HepG2 (cell line): ENCODE measurements at regions not wholly inside any gene's neighbourhood (a gene's known extent, or its start where the extent isn't known, plus 50 kb on each side); places are given as distances from the start of the nearest gene placed in this dataset.

Source experiments
- ATF7 ChIP-seq, 2 experiments: fragments of 450-650 bp in 1 of 2; sonication (generic) in 1 of 2; formaldehyde crosslinking in 1 of 2; IDR thresholded peaks; 2 replicates each; pipeline versions ENCODE4 v1.4.0 to v1.6.1; 2016 to 2020; ENCODE audit warnings: antibody characterized with exemption in 1 of 2, mild to moderate bottlenecking in 1 of 2, missing genetic modification reagents in 1 of 2
- BRD4 ChIP-seq: sonication (generic); formaldehyde crosslinking; IDR thresholded peaks from 2 replicates; pipeline ENCODE4 v1.4.0; 2020; ENCODE audit warnings: missing genetic modification reagents
- DZIP1 ChIP-seq: sonication (generic); formaldehyde crosslinking; IDR thresholded peaks from 2 replicates; pipeline ENCODE4 v1.5.0; 2020; ENCODE audit warnings: mild to moderate bottlenecking, missing genetic modification reagents
- FOXJ3 ChIP-seq: sonication (generic); formaldehyde crosslinking; IDR thresholded peaks from 2 replicates; pipeline ENCODE4 v1.4.0; 2020; ENCODE audit warnings: missing genetic modification reagents, mild to moderate bottlenecking, borderline replicate concordance
- GMEB1 ChIP-seq: sonication (generic); formaldehyde crosslinking; IDR thresholded peaks from 2 replicates; pipeline ENCODE4 v1.5.1; 2020; ENCODE audit warnings: missing genetic modification reagents, mild to moderate bottlenecking, borderline replicate concordance
- KLF6 ChIP-seq: IDR thresholded peaks from 2 replicates; pipeline ENCODE4 v1.8.0; 2016; ENCODE audit warnings: missing biosample characterization, missing genetic modification reagents
- SMYD3 ChIP-seq: sonication (generic); formaldehyde crosslinking; IDR thresholded peaks from 2 replicates; pipeline ENCODE4 v1.8.1; 2023; ENCODE audit warnings: mild to moderate bottlenecking, missing genetic modification reagents
- SNAPC4 ChIP-seq: sonication (generic); formaldehyde crosslinking; IDR thresholded peaks from 2 replicates; pipeline ENCODE4 v1.4.0; 2020; ENCODE audit warnings: mild to moderate bottlenecking, missing genetic modification reagents
- ZKSCAN8 ChIP-seq: IDR thresholded peaks from 2 replicates; pipeline ENCODE4 v1.6.1; 2016; ENCODE audit warnings: borderline replicate concordance, missing genetic modification reagents, missing compliant biosample characterization
- ZNF382 ChIP-seq: sonication (generic); formaldehyde crosslinking; IDR thresholded peaks from 2 replicates; pipeline ENCODE4 v1.5.0; 2020; ENCODE audit warnings: missing genetic modification reagents, mild to moderate bottlenecking, borderline replicate concordance
- TF ChIP-seq, protein P1 (sequence below): sonication (generic); formaldehyde crosslinking; IDR thresholded peaks from 2 replicates; pipeline ENCODE4 v1.8.0; 2022; ENCODE audit warnings: low read depth, missing genetic modification reagents
- TF ChIP-seq, protein P2 (sequence below): IDR thresholded peaks from 2 replicates; pipeline ENCODE4 v1.6.1; 2016; ENCODE audit warnings: low read depth, borderline replicate concordance
- TF ChIP-seq, protein P3 (sequence below): sonication (generic); formaldehyde crosslinking; IDR thresholded peaks from 2 replicates; pipeline ENCODE4 v1.8.1; 2023; ENCODE audit warnings: mild to moderate bottlenecking, missing genetic modification reagents

- TF ChIP-seq SNAPC4 (CRISPR knock-in tag) = no peak
- peak; percentile 76 for TF ChIP-seq BRD4 (CRISPR knock-in tag)
- TF ChIP-seq, protein P1, sequence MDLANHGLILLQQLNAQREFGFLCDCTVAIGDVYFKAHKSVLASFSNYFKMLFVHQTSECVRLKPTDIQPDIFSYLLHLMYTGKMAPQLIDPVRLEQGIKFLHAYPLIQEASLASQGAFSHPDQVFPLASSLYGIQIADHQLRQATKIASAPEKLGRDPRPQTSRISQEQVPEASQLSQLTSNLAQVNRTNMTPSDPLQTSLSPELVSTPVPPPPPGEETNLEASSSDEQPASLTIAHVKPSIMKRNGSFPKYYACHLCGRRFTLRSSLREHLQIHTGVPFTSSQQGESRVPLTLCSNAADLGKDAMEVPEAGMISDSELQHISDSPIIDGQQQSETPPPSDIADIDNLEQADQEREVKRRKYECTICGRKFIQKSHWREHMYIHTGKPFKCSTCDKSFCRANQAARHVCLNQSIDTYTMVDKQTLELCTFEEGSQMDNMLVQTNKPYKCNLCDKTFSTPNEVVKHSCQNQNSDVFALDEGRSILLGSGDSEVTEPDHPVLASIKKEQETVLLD (CRISPR knock-in tag) = peak; percentile 63; the same call in 1 of the 2 replicates
- TF ChIP-seq, protein P2, sequence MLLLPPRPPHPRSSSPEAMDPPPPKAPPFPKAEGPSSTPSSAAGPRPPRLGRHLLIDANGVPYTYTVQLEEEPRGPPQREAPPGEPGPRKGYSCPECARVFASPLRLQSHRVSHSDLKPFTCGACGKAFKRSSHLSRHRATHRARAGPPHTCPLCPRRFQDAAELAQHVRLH (CRISPR knock-in tag) = peak; percentile 47; the same call in 1 of the 2 replicates
- TF ChIP-seq SMYD3 (CRISPR knock-in tag) = peak; percentile 27; the same call in 1 of the 2 replicates
- no peak for TF ChIP-seq GMEB1
- TF ChIP-seq DZIP1 (CRISPR knock-in tag) = no peak
- no peak for TF ChIP-seq ZNF382 (CRISPR knock-in tag)
- TF ChIP-seq ZKSCAN8 (CRISPR knock-in tag) = no peak; the same call in 1 of the 2 replicates
- TF ChIP-seq, protein P3, sequence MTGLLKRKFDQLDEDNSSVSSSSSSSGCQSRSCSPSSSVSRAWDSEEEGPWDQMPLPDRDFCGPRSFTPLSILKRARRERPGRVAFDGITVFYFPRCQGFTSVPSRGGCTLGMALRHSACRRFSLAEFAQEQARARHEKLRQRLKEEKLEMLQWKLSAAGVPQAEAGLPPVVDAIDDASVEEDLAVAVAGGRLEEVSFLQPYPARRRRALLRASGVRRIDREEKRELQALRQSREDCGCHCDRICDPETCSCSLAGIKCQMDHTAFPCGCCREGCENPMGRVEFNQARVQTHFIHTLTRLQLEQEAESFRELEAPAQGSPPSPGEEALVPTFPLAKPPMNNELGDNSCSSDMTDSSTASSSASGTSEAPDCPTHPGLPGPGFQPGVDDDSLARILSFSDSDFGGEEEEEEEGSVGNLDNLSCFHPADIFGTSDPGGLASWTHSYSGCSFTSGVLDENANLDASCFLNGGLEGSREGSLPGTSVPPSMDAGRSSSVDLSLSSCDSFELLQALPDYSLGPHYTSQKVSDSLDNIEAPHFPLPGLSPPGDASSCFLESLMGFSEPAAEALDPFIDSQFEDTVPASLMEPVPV (CRISPR knock-in tag) = peak; percentile 84
- TF ChIP-seq FOXJ3 = peak; percentile 60; the same call in 1 of the 2 replicates
- no peak for TF ChIP-seq ATF7 (IDR thresholded peaks at IDR 0.05)
- no peak for TF ChIP-seq ATF7 (CRISPR knock-in tag; IDR thresholded peaks at IDR 0.05)
- peak; percentile 63; the same call in 1 of the 2 replicates for TF ChIP-seq KLF6 (CRISPR knock-in tag)
Observed at GRCh38 chr14:50003213-50004021, 110.5 kb downstream of the ARF6 start (continued).
